GM20000 (cell line): ENCODE measurements at regions not wholly inside any gene's neighbourhood (a gene's known extent, or its start where the extent isn't known, plus 50 kb on each side); places are given as distances from the start of the nearest gene placed in this dataset.

Experiments used
- DNase-seq: peaks from one replicate; pipeline ENCODE4 v3.0.0; 2012; ENCODE audit warnings: low spot score
- TF ChIP-seq, protein P1 (sequence below): IDR thresholded peaks from 2 replicates; pipeline ENCODE4 v1.5.1; 2012; ENCODE audit warnings: mild to moderate bottlenecking, control low read depth; ENCODE audit errors: extremely low read depth, missing control alignments

DNA sequence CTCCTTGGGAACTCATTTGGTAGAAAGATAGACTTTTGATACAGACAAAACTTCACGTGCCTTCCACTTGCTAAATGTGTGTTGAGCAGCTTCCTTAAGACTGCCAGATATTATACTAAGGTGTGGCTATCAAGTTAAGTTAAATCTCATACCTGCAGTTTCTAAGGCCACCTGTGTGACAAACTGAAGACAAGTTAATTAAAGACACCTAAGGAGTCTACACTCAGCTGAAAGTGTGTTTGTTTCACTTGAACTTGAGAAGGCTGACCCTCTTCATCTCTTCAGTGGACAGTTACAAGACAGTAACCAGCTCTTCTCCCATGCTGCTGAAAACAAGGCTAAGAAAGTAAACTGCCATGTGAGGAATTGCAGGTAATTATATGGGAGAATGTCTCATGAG is 124.0 kb downstream of the NPY start:
- TF ChIP-seq, protein P1, sequence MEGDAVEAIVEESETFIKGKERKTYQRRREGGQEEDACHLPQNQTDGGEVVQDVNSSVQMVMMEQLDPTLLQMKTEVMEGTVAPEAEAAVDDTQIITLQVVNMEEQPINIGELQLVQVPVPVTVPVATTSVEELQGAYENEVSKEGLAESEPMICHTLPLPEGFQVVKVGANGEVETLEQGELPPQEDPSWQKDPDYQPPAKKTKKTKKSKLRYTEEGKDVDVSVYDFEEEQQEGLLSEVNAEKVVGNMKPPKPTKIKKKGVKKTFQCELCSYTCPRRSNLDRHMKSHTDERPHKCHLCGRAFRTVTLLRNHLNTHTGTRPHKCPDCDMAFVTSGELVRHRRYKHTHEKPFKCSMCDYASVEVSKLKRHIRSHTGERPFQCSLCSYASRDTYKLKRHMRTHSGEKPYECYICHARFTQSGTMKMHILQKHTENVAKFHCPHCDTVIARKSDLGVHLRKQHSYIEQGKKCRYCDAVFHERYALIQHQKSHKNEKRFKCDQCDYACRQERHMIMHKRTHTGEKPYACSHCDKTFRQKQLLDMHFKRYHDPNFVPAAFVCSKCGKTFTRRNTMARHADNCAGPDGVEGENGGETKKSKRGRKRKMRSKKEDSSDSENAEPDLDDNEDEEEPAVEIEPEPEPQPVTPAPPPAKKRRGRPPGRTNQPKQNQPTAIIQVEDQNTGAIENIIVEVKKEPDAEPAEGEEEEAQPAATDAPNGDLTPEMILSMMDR, result no peak
- DNase-seq, result no peak

DNA sequence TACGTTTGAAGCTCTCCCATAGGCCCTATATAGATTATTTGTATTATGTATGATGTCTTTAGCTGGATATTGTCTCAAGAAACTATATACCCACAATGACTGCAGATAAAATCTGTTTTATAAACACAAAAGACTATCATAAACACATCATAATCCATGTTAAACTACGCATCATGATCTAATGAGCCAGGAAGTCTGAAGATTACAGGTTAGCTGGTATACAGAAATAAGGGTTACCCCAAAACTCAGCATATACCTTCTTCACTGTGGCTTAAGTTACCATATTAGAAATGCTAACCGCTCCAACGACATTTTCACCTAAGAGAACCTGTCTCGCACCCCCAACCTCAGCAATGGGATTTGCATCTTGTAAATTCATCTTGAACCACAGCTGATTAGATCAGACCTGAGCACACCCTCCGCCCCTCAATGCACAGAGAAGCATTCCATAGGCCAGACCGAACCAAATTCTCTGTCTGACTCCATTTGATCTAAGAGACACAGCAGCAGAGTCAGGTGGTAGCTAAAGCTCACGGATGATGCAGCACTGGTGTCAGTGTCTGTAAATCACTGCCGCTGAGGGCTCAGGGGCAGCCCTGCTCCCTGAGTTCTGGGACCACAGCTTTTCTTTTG is 124.9 kb downstream of the NPY start:
- TF ChIP-seq, protein P1, result no peak
- DNase-seq, result no peak

DNA sequence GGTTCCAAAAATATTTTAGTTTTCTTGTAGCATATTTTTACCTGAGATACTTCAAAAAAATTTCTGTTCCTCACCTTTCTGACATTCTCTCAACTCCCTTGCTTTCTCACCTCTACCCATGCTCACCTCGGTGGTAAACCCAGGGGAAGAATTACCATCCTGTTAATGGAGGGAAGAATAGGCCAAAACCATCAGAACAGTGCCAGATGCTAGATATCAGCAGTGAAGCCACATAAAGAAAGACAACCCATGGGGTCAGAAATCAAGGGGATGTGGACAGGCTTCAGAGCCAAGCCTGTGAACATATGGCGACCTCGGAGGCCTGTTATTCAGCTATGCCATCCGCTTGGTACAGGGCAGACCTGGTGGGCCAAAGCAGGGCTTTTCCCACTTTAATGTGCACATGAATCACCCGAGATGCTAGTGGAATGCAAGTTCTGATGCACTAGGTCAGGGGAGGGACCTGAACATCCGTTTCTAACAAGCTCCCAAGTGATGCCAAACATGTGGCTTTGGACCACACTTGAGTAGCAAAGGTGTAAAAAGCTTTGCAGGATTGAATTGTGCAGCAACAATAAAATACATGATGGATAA is 125.5 kb downstream of the NPY start:
- TF ChIP-seq, protein P1, result no peak
- no peak for DNase-seq

DNA sequence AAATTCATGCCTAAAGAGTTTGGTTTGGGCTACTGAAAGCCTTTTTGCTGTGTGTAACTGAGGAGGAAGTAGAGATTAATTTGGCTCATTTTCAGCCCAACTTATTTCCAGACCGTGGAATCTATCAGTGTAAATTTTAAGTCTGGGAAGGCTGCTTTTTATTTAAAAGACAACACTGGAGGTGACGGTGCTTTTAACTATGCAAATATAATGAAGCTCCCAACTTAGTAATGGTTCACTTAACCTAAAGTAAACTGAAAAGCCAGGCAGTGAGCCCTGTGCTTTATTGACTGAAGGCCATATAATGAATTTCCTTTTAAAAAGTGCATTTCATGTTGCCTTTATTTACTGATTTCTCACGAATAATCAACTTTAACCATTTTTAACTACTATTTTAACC is 127.2 kb downstream of the NPY start:
- TF ChIP-seq, protein P1, result no peak

DNA sequence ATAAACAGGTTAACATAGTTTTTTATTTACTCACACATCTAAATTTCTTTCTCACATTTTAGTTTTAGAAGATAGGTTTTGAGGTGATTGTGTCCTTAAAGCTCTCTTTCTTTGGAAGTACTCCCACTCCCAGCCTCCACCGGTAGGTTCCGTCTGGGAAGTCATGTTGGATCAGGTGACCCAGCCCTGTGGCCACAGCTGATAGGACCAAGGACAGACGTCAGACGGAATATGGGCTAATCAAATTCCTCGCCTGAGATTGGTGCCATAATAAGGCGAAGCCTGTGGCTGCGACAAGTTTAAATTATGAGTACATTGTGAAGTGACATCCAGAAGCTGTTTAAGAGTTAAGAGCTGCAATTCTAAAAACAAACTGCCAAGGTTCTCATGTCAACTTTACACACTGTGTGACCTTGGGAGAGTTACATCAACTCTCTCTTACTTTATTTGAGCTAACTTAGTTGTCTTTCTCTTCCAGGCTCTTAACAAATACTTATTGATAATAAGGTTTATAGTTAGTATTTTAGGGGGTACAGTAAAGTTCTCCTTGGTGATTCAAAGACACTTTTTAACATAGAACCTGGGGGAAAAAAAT is 133.6 kb downstream of the NPY start:
- DNase-seq, result no peak
- TF ChIP-seq, protein P1, result no peak

More for the DNA sequence above, 127.2 kb downstream of the NPY start:
- DNase-seq, result no peak

DNA sequence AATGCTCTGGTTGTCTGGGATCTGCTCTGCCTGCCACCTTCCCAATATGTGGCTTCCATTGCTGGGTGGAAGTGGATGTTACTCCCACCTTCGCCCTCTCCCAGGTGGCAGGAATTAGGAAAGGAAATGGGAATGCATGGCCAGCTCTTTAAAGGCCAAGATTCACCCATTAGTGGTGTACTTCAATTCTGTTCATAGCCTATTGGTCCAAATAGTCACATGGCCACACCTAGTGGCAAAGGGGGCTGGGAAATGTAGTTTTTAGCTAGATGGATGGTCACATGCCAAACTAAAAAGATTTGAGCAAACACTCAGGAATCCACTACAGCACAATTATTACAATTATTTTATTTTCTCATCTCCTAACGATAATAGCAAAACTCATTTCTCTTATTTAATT is 135.1 kb downstream of the NPY start:
- TF ChIP-seq, protein P1, result no peak
- DNase-seq, result no peak

DNA sequence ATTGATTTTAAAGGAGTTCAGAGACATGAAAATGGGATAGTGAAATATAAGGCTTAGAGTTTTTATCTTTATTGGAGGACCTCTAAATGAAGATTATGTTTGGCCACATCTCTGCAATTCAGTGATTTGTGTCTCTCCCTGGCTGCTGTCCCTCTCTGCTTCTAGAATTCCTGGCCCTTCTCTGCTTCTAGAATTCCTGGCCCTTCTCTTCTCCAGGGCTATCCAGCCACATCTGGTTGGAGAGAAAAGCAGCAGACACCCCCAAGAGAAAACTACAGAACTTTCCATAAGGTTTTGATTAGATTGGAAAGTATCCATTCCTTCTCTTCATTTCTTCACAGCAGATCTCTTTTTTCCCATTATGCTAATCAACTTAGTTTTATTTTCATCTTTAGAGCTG is 135.5 kb downstream of the NPY start:
- TF ChIP-seq, protein P1, result no peak
- no peak for DNase-seq
